WTC11 (cell line): ENCODE measurements at regions not wholly inside any gene's neighbourhood (a gene's known extent, or its start where the extent isn't known, plus 50 kb on each side); places are given as distances from the start of the nearest gene placed in this dataset.

Source experiments
- ATAC-seq: fragments of 200-7000 bp; cut with Tn5 transposase; 2 replicates; pipeline ENCODE4 v1.10.0; 2021; ENCODE audit warnings: mild to moderate bottlenecking, moderate library complexity
- CTCF ChIA-PET: fragments of 300-600 bp; sonication (Branson Sonifier 250); formaldehyde crosslinking; loops from one replicate; lab custom pipeline; 2021; ENCODE audit warnings: antibody characterized with exemption; lab: Charles Lee
- POLR2A ChIA-PET: fragments of 350-600 bp; sonication (Branson Sonifier 250); formaldehyde crosslinking; loops from one replicate; lab custom pipeline; 2021; ENCODE audit warnings: antibody characterized with exemption; lab: Charles Lee
- DNase-seq: peaks from one replicate; pipeline ENCODE4 v3.0.0; 2021; ENCODE audit warnings: low spot score
- H3K27ac Mint-ChIP-seq: 2 replicates; pipeline ENCODE4 v1.8.0; 2021; ENCODE audit warnings: mixed read lengths
- H3K27me3 Mint-ChIP-seq: 2 replicates; pipeline ENCODE4 v1.8.0; 2021; ENCODE audit warnings: low read depth, mild to moderate bottlenecking, moderate library complexity, mixed read lengths
- H3K36me3 Mint-ChIP-seq: 2 replicates; pipeline ENCODE4 v1.8.0; 2021; ENCODE audit warnings: mixed read lengths
- H3K4me1 Mint-ChIP-seq: 2 replicates; pipeline ENCODE4 v1.8.0; 2022; ENCODE audit warnings: mixed read lengths
- H3K4me3 Mint-ChIP-seq: 2 replicates; pipeline ENCODE4 v1.8.0; 2021; ENCODE audit warnings: mild to moderate bottlenecking, moderate library complexity, mixed read lengths
- H3K9me3 Mint-ChIP-seq: 2 replicates; pipeline ENCODE4 v1.8.0; 2021; ENCODE audit warnings: mixed read lengths
- CBFB ChIP-seq: sonication (generic); formaldehyde crosslinking; IDR thresholded peaks from 2 replicates; pipeline ENCODE4 v1.8.1; 2022; ENCODE audit warnings: mild to moderate bottlenecking, low read depth, missing genetic modification reagents
- CTCF ChIP-seq: fragments of 200-600 bp; IDR thresholded peaks from 2 replicates; pipeline ENCODE4 v1.8.0; 2022; ENCODE audit warnings: antibody characterized with exemption
- ELF4 ChIP-seq: sonication (generic); formaldehyde crosslinking; IDR thresholded peaks from 2 replicates; pipeline ENCODE4 v1.8.1; 2022; ENCODE audit warnings: low read depth, mild to moderate bottlenecking, moderate library complexity, missing genetic modification reagents
- FOXJ3 ChIP-seq: sonication (generic); formaldehyde crosslinking; IDR thresholded peaks from 2 replicates; pipeline ENCODE4 v1.9.0; 2021; ENCODE audit warnings: missing genetic modification reagents, mild to moderate bottlenecking, borderline replicate concordance
- FOXK1 ChIP-seq: sonication (generic); formaldehyde crosslinking; IDR thresholded peaks from 2 replicates; pipeline ENCODE4 v1.8.0; 2022; ENCODE audit warnings: mild to moderate bottlenecking, moderate library complexity, missing genetic modification reagents
- GTF2I ChIP-seq: fragments of 250-450 bp; sonication (Bioruptor Pico); conservative IDR thresholded peaks from 2 replicates; pipeline ENCODE4 v1.4.0; 2021; ENCODE audit warnings: mild to moderate bottlenecking
- HMGXB4 ChIP-seq: sonication (generic); formaldehyde crosslinking; IDR thresholded peaks from 2 replicates; pipeline ENCODE4 v1.8.1; 2023; ENCODE audit warnings: mild to moderate bottlenecking, moderate library complexity, missing genetic modification reagents
- IRF2 ChIP-seq: sonication (generic); formaldehyde crosslinking; IDR thresholded peaks from 2 replicates; pipeline ENCODE4 v1.8.0; 2022; ENCODE audit warnings: low read depth, missing genetic modification reagents, borderline replicate concordance
- KAT7 ChIP-seq: sonication (generic); formaldehyde crosslinking; IDR thresholded peaks from 2 replicates; pipeline ENCODE4 v1.8.1; 2023; ENCODE audit warnings: missing genetic modification reagents, mild to moderate bottlenecking, borderline replicate concordance
- NFATC4 ChIP-seq: fragments of 250-450 bp; sonication (Bioruptor Pico); IDR thresholded peaks from 2 replicates; pipeline ENCODE4 v1.9.0; 2021; ENCODE audit warnings: mild to moderate bottlenecking
- NFE2L1 ChIP-seq: sonication (generic); formaldehyde crosslinking; IDR thresholded peaks from 2 replicates; pipeline ENCODE4 v1.8.1; 2023; ENCODE audit warnings: missing genetic modification reagents
- STAT6 ChIP-seq: sonication (generic); formaldehyde crosslinking; conservative IDR thresholded peaks from 2 replicates; pipeline ENCODE4 v1.8.1; 2023; ENCODE audit warnings: mild to moderate bottlenecking, low read depth, missing genetic modification reagents, moderate library complexity
- TEAD4 ChIP-seq: sonication (generic); formaldehyde crosslinking; IDR thresholded peaks from 2 replicates; pipeline ENCODE4 v1.8.0; 2022; ENCODE audit warnings: mild to moderate bottlenecking, missing genetic modification reagents
- TP53 ChIP-seq: sonication (generic); formaldehyde crosslinking; IDR thresholded peaks from 2 replicates; pipeline ENCODE4 v1.8.1; 2023; ENCODE audit warnings: mild to moderate bottlenecking, missing genetic modification reagents
- USF2 ChIP-seq: sonication (generic); formaldehyde crosslinking; IDR thresholded peaks from 2 replicates; pipeline ENCODE4 v1.8.1; 2023; ENCODE audit warnings: mild to moderate bottlenecking, missing genetic modification reagents, moderate library complexity
- ZMAT4 ChIP-seq: fragments of 250-450 bp; sonication (Bioruptor Pico); IDR thresholded peaks from 2 replicates; pipeline ENCODE4 v1.9.0; 2021; ENCODE audit warnings: mild to moderate bottlenecking
- ZNF396 ChIP-seq: fragments of 250-450 bp; sonication (Bioruptor Pico); IDR thresholded peaks from 2 replicates; pipeline ENCODE4 v1.8.0; 2021; ENCODE audit warnings: mild to moderate bottlenecking, moderate library complexity, borderline replicate concordance
- ZNF425 ChIP-seq: fragments of 250-450 bp; sonication (Bioruptor Pico); conservative IDR thresholded peaks from 2 replicates; pipeline ENCODE4 v1.9.0; 2021; ENCODE audit warnings: mild to moderate bottlenecking
- ZSCAN18 ChIP-seq: fragments of 250-450 bp; sonication (Bioruptor Pico); IDR thresholded peaks from 2 replicates; pipeline ENCODE4 v2.1.2; 2022; ENCODE audit warnings: mild to moderate bottlenecking, moderate library complexity

- no peak for TF ChIP-seq HMGXB4 (CRISPR knock-in tag)
Measured at GRCh38 chr5:154625031-154625430, 130.1 kb upstream of the LARP1 start (continued).

- ChIA-PET POLR2A (no interaction called here), CTCF (no interaction called here)
- peaks cover 5% of the 10 kb centered on the region for H3K27me3 Mint-ChIP-seq
- H3K36me3 Mint-ChIP-seq, result no peaks in the 10 kb centered on the region
- TF ChIP-seq CBFB (CRISPR knock-in tag) (no peak), ELF4 (CRISPR knock-in tag) (no peak), NFE2L1 (CRISPR knock-in tag) (no peak), FOXJ3 (no peak)
- TF ChIP-seq, all 79 proteins: peak for 0
- Mint-ChIP-seq H3K9me3 (no peaks in the 10 kb centered on the region), H3K4me1 (peaks cover 2% of the 10 kb centered on the region; the same call in 1 of the 2 replicates), H3K27ac (no peak overlapping the region), H3K4me3 (no peak overlapping the region)
- ATAC-seq, result no peak
- DNase-seq, result no peak
Measured at GRCh38 chr5:154624341-154624740, 130.8 kb upstream of the LARP1 start.

GRCh38 chr5:154620411-154620810 lies 134.8 kb upstream of the LARP1 start:
- ATAC-seq (no peak), DNase-seq (no peak)
- TF ChIP-seq NFATC4 (CRISPR knock-in tag), result no peak
- ChIA-PET POLR2A (no interaction called here), CTCF (no interaction called here)
- Mint-ChIP-seq H3K36me3 (no peaks in the 10 kb centered on the region), H3K4me3 (no peak overlapping the region), H3K27me3 (peaks cover 16% of the 10 kb centered on the region), H3K27ac (no peak overlapping the region), H3K9me3 (no peaks in the 10 kb centered on the region), H3K4me1 (no peaks in the 10 kb centered on the region)

- DNase-seq (no peak), ATAC-seq (no peak; the same call in 1 of the 2 replicates)
- no peaks in the 10 kb centered on the region for H3K4me1 Mint-ChIP-seq
- ChIA-PET CTCF (no interaction called here), POLR2A (no interaction called here)
- H3K27me3 Mint-ChIP-seq, result peaks cover 22% of the 10 kb centered on the region
- H3K27ac Mint-ChIP-seq, result no peak overlapping the region
- H3K4me3 Mint-ChIP-seq, result no peak overlapping the region
- H3K9me3 Mint-ChIP-seq, result peaks cover 3% of the 10 kb centered on the region; the same call in 1 of the 2 replicates
- no peaks in the 10 kb centered on the region for H3K36me3 Mint-ChIP-seq
- TF ChIP-seq ZNF425 (no peak), ZMAT4 (CRISPR knock-in tag) (no peak), TEAD4 (no peak), KAT7 (CRISPR knock-in tag) (no peak), ELF4 (CRISPR knock-in tag) (no peak), ZNF396 (CRISPR knock-in tag) (no peak), GTF2I (CRISPR knock-in tag) (no peak), USF2 (CRISPR knock-in tag) (no peak), TP53 (CRISPR knock-in tag) (no peak), IRF2 (CRISPR knock-in tag) (no peak), ZSCAN18 (CRISPR knock-in tag) (no peak), CTCF (no peak), FOXK1 (CRISPR knock-in tag) (no peak), STAT6 (CRISPR knock-in tag) (no peak)
Measured at GRCh38 chr5:154618696-154619095, 136.5 kb upstream of the LARP1 start.
